Neural cell (in vitro differentiated cells): ENCODE measurements at regions not wholly inside any gene's neighbourhood (a gene's known extent, or its start where the extent isn't known, plus 50 kb on each side); places are given as distances from the start of the nearest gene placed in this dataset.

ENCODE experiments used
- EP300 ChIP-seq: fragments of 450-650 bp; conservative IDR thresholded peaks from 2 replicates; pipeline ENCODE4 v1.6.1; 2014; ENCODE audit warnings: antibody characterized with exemption, mild to moderate bottlenecking, moderate library complexity; ENCODE audit not compliant: poor library complexity, severe bottlenecking
- EZH2 ChIP-seq: fragments of 200-600, 300-800 bp; shearing (Covaris generic), sonication (generic); IDR thresholded peaks from 2 replicates; pipeline ENCODE4 v1.6.1; 2014; ENCODE audit warnings: antibody characterized with exemption, low read length, borderline replicate concordance, mild to moderate bottlenecking; ENCODE audit not compliant: insufficient read depth, poor library complexity, severe bottlenecking
- TF ChIP-seq, protein P1 (sequence below): fragments of 450-650 bp; IDR thresholded peaks from 2 replicates; pipeline ENCODE4 v1.5.1; 2014; ENCODE audit warnings: antibody characterized with exemption, mild to moderate bottlenecking, moderate library complexity; ENCODE audit not compliant: poor library complexity, severe bottlenecking
- TF ChIP-seq, protein P2 (sequence below): IDR thresholded peaks from 2 replicates; pipeline ENCODE4 v1.6.1; 2012; ENCODE audit warnings: borderline replicate concordance

GRCh38 chr11:104812103-104812788 is 86.0 kb downstream of the CASP12 start:
- TF ChIP-seq, protein P1, sequence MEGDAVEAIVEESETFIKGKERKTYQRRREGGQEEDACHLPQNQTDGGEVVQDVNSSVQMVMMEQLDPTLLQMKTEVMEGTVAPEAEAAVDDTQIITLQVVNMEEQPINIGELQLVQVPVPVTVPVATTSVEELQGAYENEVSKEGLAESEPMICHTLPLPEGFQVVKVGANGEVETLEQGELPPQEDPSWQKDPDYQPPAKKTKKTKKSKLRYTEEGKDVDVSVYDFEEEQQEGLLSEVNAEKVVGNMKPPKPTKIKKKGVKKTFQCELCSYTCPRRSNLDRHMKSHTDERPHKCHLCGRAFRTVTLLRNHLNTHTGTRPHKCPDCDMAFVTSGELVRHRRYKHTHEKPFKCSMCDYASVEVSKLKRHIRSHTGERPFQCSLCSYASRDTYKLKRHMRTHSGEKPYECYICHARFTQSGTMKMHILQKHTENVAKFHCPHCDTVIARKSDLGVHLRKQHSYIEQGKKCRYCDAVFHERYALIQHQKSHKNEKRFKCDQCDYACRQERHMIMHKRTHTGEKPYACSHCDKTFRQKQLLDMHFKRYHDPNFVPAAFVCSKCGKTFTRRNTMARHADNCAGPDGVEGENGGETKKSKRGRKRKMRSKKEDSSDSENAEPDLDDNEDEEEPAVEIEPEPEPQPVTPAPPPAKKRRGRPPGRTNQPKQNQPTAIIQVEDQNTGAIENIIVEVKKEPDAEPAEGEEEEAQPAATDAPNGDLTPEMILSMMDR: no peak
- TF ChIP-seq EP300 (no peak), EZH2 (no peak)
- TF ChIP-seq, protein P2, sequence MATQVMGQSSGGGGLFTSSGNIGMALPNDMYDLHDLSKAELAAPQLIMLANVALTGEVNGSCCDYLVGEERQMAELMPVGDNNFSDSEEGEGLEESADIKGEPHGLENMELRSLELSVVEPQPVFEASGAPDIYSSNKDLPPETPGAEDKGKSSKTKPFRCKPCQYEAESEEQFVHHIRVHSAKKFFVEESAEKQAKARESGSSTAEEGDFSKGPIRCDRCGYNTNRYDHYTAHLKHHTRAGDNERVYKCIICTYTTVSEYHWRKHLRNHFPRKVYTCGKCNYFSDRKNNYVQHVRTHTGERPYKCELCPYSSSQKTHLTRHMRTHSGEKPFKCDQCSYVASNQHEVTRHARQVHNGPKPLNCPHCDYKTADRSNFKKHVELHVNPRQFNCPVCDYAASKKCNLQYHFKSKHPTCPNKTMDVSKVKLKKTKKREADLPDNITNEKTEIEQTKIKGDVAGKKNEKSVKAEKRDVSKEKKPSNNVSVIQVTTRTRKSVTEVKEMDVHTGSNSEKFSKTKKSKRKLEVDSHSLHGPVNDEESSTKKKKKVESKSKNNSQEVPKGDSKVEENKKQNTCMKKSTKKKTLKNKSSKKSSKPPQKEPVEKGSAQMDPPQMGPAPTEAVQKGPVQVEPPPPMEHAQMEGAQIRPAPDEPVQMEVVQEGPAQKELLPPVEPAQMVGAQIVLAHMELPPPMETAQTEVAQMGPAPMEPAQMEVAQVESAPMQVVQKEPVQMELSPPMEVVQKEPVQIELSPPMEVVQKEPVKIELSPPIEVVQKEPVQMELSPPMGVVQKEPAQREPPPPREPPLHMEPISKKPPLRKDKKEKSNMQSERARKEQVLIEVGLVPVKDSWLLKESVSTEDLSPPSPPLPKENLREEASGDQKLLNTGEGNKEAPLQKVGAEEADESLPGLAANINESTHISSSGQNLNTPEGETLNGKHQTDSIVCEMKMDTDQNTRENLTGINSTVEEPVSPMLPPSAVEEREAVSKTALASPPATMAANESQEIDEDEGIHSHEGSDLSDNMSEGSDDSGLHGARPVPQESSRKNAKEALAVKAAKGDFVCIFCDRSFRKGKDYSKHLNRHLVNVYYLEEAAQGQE: no peak
